8988T (cell line): ENCODE measurements at regions not wholly inside any gene's neighbourhood (a gene's known extent, or its start where the extent isn't known, plus 50 kb on each side); places are given as distances from the start of the nearest gene placed in this dataset.

ENCODE experiments used
- DNase-seq: peaks from one replicate; pipeline ENCODE4 v3.0.0; 2011

- DNase-seq: no peak
These were observed 59.0 kb upstream of the SMAD3 start for GRCh38 chr15:67006083-67007065.

GRCh38 chr15:67009576-67010569 is 55.5 kb upstream of the SMAD3 start:
- no peak for DNase-seq

GRCh38 chr15:67010898-67011616 is 54.3 kb upstream of the SMAD3 start:
- no peak for DNase-seq

GRCh38 chr15:67011617-67012005 is 53.8 kb upstream of the SMAD3 start:
- no peak for DNase-seq

GRCh38 chr15:67013696-67014095 is 51.7 kb upstream of the SMAD3 start:
- no peak for DNase-seq
